H9 (cell line): ENCODE measurements at regions not wholly inside any gene's neighbourhood (a gene's known extent, or its start where the extent isn't known, plus 50 kb on each side); places are given as distances from the start of the nearest gene placed in this dataset.

Experiments
- DNase-seq: peaks from one replicate; pipeline ENCODE4 v3.0.0-alpha.2; 2017
- H2AFZ ChIP-seq: one replicate; pipeline ENCODE4 v1.6.1; 2013; ENCODE audit warnings: mild to moderate bottlenecking, low read length, control low read depth, moderate library complexity
- H2AK5ac ChIP-seq: 2 replicates; pipeline ENCODE4 v1.6.1; 2013; ENCODE audit warnings: low read length, control low read depth, mixed read lengths; ENCODE audit not compliant: insufficient read length
- H2BK120ac ChIP-seq: one replicate; pipeline ENCODE4 v1.6.1; 2013; ENCODE audit warnings: low read depth, mild to moderate bottlenecking, low read length, control low read depth, inconsistent platforms; ENCODE audit not compliant: poor library complexity, severe bottlenecking
- H2BK12ac ChIP-seq: 2 replicates; pipeline ENCODE4 v1.6.1; 2013; ENCODE audit warnings: low read length, control low read depth, mixed read lengths, low read depth; ENCODE audit not compliant: insufficient read length
- H2BK15ac ChIP-seq: 2 replicates; pipeline ENCODE4 v1.6.1; 2013; ENCODE audit warnings: low read depth, low read length, control low read depth
- H2BK20ac ChIP-seq: one replicate; pipeline ENCODE4 v1.6.1; 2013; ENCODE audit warnings: low read depth, mild to moderate bottlenecking, low read length, control low read depth, inconsistent platforms; ENCODE audit not compliant: poor library complexity, severe bottlenecking
- H2BK5ac ChIP-seq: 2 replicates; pipeline ENCODE4 v1.6.1; 2013; ENCODE audit warnings: low read length, control low read depth, mixed read lengths; ENCODE audit not compliant: insufficient read length
- H3K14ac ChIP-seq: 2 replicates; pipeline ENCODE4 v1.6.1; 2013; ENCODE audit warnings: low read length, control low read depth; ENCODE audit not compliant: insufficient read depth
- H3K18ac ChIP-seq: 2 replicates; pipeline ENCODE4 v1.6.1; 2013; ENCODE audit warnings: low read depth, mild to moderate bottlenecking, mixed read lengths, low read length, control low read depth; ENCODE audit not compliant: insufficient read length
- H3K23ac ChIP-seq: 2 replicates; pipeline ENCODE4 v1.6.1; 2013; ENCODE audit warnings: low read length, control low read depth, mixed read lengths, low read depth; ENCODE audit not compliant: insufficient read length
- H3K23me2 ChIP-seq: 2 replicates; pipeline ENCODE4 v1.6.1; 2013; ENCODE audit warnings: low read depth, mild to moderate bottlenecking, mixed read lengths, low read length, control low read depth; ENCODE audit not compliant: insufficient read length, poor library complexity, severe bottlenecking
- H3K27ac ChIP-seq: 2 replicates; pipeline ENCODE4 v1.5.1; 2013; ENCODE audit warnings: low read length, control low read depth, mixed read lengths, low read depth; ENCODE audit not compliant: insufficient read length
- H3K27me3 ChIP-seq: 2 replicates; pipeline ENCODE4 v1.6.1; 2013; ENCODE audit warnings: low read length, control low read depth, inconsistent platforms; ENCODE audit not compliant: insufficient read depth
- H3K4ac ChIP-seq: 2 replicates; pipeline ENCODE4 v1.6.1; 2013; ENCODE audit warnings: low read depth, mild to moderate bottlenecking, control low read depth, inconsistent platforms, low read length, moderate library complexity
- H3K4me1 ChIP-seq: 2 replicates; pipeline ENCODE4 v1.6.1; 2013; ENCODE audit warnings: low read length, control low read depth, inconsistent platforms; ENCODE audit not compliant: insufficient read depth
- H3K4me2 ChIP-seq: 2 replicates; pipeline ENCODE4 v1.6.1; 2013; ENCODE audit warnings: low read length, control low read depth, mixed read lengths; ENCODE audit not compliant: insufficient read length, insufficient read depth
- H3K56ac ChIP-seq: 2 replicates; pipeline ENCODE4 v1.6.1; 2013; ENCODE audit warnings: low read depth, mild to moderate bottlenecking, mixed read lengths, low read length, control low read depth; ENCODE audit not compliant: insufficient read length
- H3K79me1 ChIP-seq: 2 replicates; pipeline ENCODE4 v1.6.1; 2013; ENCODE audit warnings: low read depth, mild to moderate bottlenecking, moderate library complexity, low read length, control low read depth, inconsistent platforms; ENCODE audit not compliant: insufficient read depth, poor library complexity, severe bottlenecking
- H3K79me2 ChIP-seq: 2 replicates; pipeline ENCODE4 v1.6.1; 2013; ENCODE audit warnings: low read length, control low read depth, inconsistent platforms; ENCODE audit not compliant: insufficient read depth
- H3K9ac ChIP-seq: 2 replicates; pipeline ENCODE4 v1.6.1; 2013; ENCODE audit warnings: low read length, control low read depth, mixed read lengths; ENCODE audit not compliant: insufficient read length; ENCODE audit errors: extremely low read depth
- H3K9me3 ChIP-seq: one replicate; pipeline ENCODE4 v1.6.1; 2013; ENCODE audit warnings: low read depth, low read length, inconsistent platforms; ENCODE audit not compliant: control insufficient read depth
- H3T11ph ChIP-seq: one replicate; pipeline ENCODE4 v1.6.1; 2013; ENCODE audit warnings: mild to moderate bottlenecking, low read length, control low read depth, inconsistent platforms
- H4K20me1 ChIP-seq: one replicate; pipeline ENCODE4 v1.6.1; 2013; ENCODE audit not compliant: control insufficient read depth, insufficient read length, insufficient read depth
- H4K5ac ChIP-seq: 2 replicates; pipeline ENCODE4 v1.6.1; 2013; ENCODE audit warnings: low read depth, mild to moderate bottlenecking, mixed read lengths, low read length, control low read depth; ENCODE audit not compliant: insufficient read length
- H4K8ac ChIP-seq: replicated peaks from 2 replicates; pipeline ENCODE4 v1.6.1; 2013; ENCODE audit warnings: low read length, control low read depth, mixed read lengths, low read depth; ENCODE audit not compliant: insufficient read length
- H4K91ac ChIP-seq: 2 replicates; pipeline ENCODE4 v1.6.1; 2013; ENCODE audit warnings: low read depth, mild to moderate bottlenecking, moderate library complexity, mixed read lengths, low read length, control low read depth; ENCODE audit not compliant: insufficient read length
- H3K27ac Mint-ChIP-seq, 3 experiments: 2 replicates in 2 of 3; 3 replicates in 1 of 3; pipeline ENCODE4 v1.8.0; 2020 to 2021; ENCODE audit warnings: mixed read lengths in 3 of 3, mild to moderate bottlenecking in 1 of 3, moderate library complexity in 1 of 3
- H3K27me3 Mint-ChIP-seq: 2 replicates; pipeline ENCODE4 v1.8.0; 2021; ENCODE audit warnings: low read depth, mild to moderate bottlenecking, moderate library complexity, mixed read lengths
- H3K36me3 Mint-ChIP-seq, 3 experiments: 2 replicates in 2 of 3; 3 replicates in 1 of 3; pipeline ENCODE4 v1.8.0; 2020 to 2021; ENCODE audit warnings: low read depth in 3 of 3, mixed read lengths in 3 of 3; ENCODE audit not compliant: insufficient read depth in 1 of 3
- H3K4me1 Mint-ChIP-seq, 2 experiments: 2 replicates each; pipeline ENCODE4 v1.8.0; 2020; ENCODE audit warnings: mixed read lengths in 2 of 2
- H3K4me3 Mint-ChIP-seq, 2 experiments: 2 replicates in 1 of 2; 3 replicates in 1 of 2; pipeline ENCODE4 v1.8.0; 2020 to 2021; ENCODE audit warnings: mild to moderate bottlenecking in 2 of 2, mixed read lengths in 2 of 2, moderate library complexity in 1 of 2
- H3K9me3 Mint-ChIP-seq, 2 experiments: 2 replicates in 1 of 2; 3 replicates in 1 of 2; pipeline ENCODE4 v1.8.0; 2020; ENCODE audit warnings: mild to moderate bottlenecking in 2 of 2, mixed read lengths in 2 of 2, moderate library complexity in 1 of 2
- WGBS: extraction: QIAGEN DNeasy Blood & Tissue Kit; methylation state at CpG from one replicate; pipeline ENCODE4 v1.1.7; 2013; ENCODE audit warnings: missing lambda C conversion rate, low lambda C conversion rate, mixed read lengths; ENCODE audit not compliant: insufficient read length; ENCODE audit errors: extremely low coverage; 5-methylcytosine and 5-hydroxymethylcytosine counted together
- TF ChIP-seq, protein P1 (sequence below): fragments of 200-600 bp; sonication (generic); conservative IDR thresholded peaks from 3 replicates; pipeline ENCODE4 v1.8.0; 2021; ENCODE audit warnings: antibody characterized with exemption, mild to moderate bottlenecking

GRCh38 chr2:187834787-187835186 is 280.6 kb upstream of the TFPI start:
- Histone ChIP-seq H4K20me1 (no peaks in the 10 kb centered on the region), H3K79me2 (no peaks in the 10 kb centered on the region), H3K18ac (no peak overlapping the region), H2BK12ac (no peak overlapping the region), H2BK5ac (no peak overlapping the region), H4K5ac (no peak overlapping the region), H2AFZ (no peak overlapping the region), H3K9ac (no peak overlapping the region), H4K8ac (no peak overlapping the region), H3K27ac (no peak overlapping the region), H3K4ac (no peak overlapping the region), H4K91ac (no peak overlapping the region), H2AK5ac (no peak overlapping the region), H3K4me2 (no peak overlapping the region), H3K23me2 (no peaks in the 10 kb centered on the region), H3T11ph (no peak overlapping the region), H2BK20ac (no peak overlapping the region), H3K27me3 (no peaks in the 10 kb centered on the region), H3K23ac (no peak overlapping the region), H3K9me3 (no peaks in the 10 kb centered on the region), H3K4me1 (no peaks in the 10 kb centered on the region), H3K14ac (no peak overlapping the region), H2BK120ac (no peak overlapping the region), H2BK15ac (no peak overlapping the region), H3K79me1 (no peaks in the 10 kb centered on the region), H3K56ac (no peak overlapping the region)
- Mint-ChIP-seq H3K4me1 (peaks cover 0 to 4% of the 10 kb centered on the region in 2 experiments; a peak in 2 of 4 replicates), H3K9me3 (peaks cover 0 to 1% of the 10 kb centered on the region in 2 experiments; a peak in 1 of 5 replicates), H3K27me3 (no peaks in the 10 kb centered on the region), H3K27ac (no peak overlapping the region), H3K4me3 (no peak overlapping the region), H3K36me3 (peaks cover 0 to 2% (median 0%) of the 10 kb centered on the region in 3 experiments; a peak in 2 of 7 replicates)
- TF ChIP-seq, protein P1, sequence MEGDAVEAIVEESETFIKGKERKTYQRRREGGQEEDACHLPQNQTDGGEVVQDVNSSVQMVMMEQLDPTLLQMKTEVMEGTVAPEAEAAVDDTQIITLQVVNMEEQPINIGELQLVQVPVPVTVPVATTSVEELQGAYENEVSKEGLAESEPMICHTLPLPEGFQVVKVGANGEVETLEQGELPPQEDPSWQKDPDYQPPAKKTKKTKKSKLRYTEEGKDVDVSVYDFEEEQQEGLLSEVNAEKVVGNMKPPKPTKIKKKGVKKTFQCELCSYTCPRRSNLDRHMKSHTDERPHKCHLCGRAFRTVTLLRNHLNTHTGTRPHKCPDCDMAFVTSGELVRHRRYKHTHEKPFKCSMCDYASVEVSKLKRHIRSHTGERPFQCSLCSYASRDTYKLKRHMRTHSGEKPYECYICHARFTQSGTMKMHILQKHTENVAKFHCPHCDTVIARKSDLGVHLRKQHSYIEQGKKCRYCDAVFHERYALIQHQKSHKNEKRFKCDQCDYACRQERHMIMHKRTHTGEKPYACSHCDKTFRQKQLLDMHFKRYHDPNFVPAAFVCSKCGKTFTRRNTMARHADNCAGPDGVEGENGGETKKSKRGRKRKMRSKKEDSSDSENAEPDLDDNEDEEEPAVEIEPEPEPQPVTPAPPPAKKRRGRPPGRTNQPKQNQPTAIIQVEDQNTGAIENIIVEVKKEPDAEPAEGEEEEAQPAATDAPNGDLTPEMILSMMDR, result no peak
- WGBS, result no CpG with 5 or more reads among the region's 5 CpGs
- DNase-seq, result no peak
